Smooth muscle cell (in vitro differentiated cells): ENCODE measurements at regions not wholly inside any gene's neighbourhood (a gene's known extent, or its start where the extent isn't known, plus 50 kb on each side); places are given as distances from the start of the nearest gene placed in this dataset.

Source experiments
- DNase-seq: peaks from one replicate; lab custom pipeline; 2025; ENCODE audit not compliant: unreplicated experiment; lab: John Stamatoyannopoulos, UW
- H2AFZ ChIP-seq: fragments of 200-600 bp; sonication (generic); 2 replicates; pipeline ENCODE4 v1.6.0; 2016; ENCODE audit warnings: antibody characterized with exemption, low read depth, mild to moderate bottlenecking
- H3F3A ChIP-seq: fragments of 200-600 bp; sonication (generic); 2 replicates; pipeline ENCODE4 v1.6.0; 2017; ENCODE audit warnings: antibody characterized with exemption, low read depth
- H3K27ac ChIP-seq: fragments of 200-600 bp; sonication (generic); 2 replicates; pipeline ENCODE4 v1.5.1; 2016; ENCODE audit warnings: low read depth, mild to moderate bottlenecking
- H3K27me3 ChIP-seq: fragments of 200-600 bp; sonication (generic); 2 replicates; pipeline ENCODE4 v1.6.1; 2016; ENCODE audit warnings: low read depth, mild to moderate bottlenecking
- H3K36me3 ChIP-seq: fragments of 200-600 bp; sonication (generic); 2 replicates; pipeline ENCODE4 v1.5.1; 2016; ENCODE audit warnings: low read depth
- H3K4me1 ChIP-seq: fragments of 200-600 bp; sonication (generic); 2 replicates; pipeline ENCODE4 v1.5.1; 2016; ENCODE audit warnings: low read depth
- H3K4me2 ChIP-seq: fragments of 200-600 bp; sonication (generic); 2 replicates; pipeline ENCODE4 v1.6.0; 2016; ENCODE audit warnings: mild to moderate bottlenecking
- H3K4me3 ChIP-seq: fragments of 200-600 bp; sonication (generic); 2 replicates; pipeline ENCODE4 v1.5.1; 2016; ENCODE audit warnings: mild to moderate bottlenecking
- H3K79me2 ChIP-seq: fragments of 200-600 bp; sonication (generic); 2 replicates; pipeline ENCODE4 v1.6.0; 2016; ENCODE audit warnings: low read depth, mild to moderate bottlenecking
- H3K9ac ChIP-seq: fragments of 200-600 bp; sonication (generic); 2 replicates; pipeline ENCODE4 v1.6.0; 2016; ENCODE audit warnings: low read depth
- H3K9me3 ChIP-seq: fragments of 200-600 bp; sonication (generic); replicated peaks from 2 replicates; pipeline ENCODE4 v1.5.1; 2016; ENCODE audit warnings: low read depth
- H4K20me1 ChIP-seq: fragments of 200-600 bp; sonication (generic); 2 replicates; pipeline ENCODE4 v1.6.0; 2016; ENCODE audit warnings: low read depth
- CTCF ChIP-seq: fragments of 200-600 bp; sonication (generic); IDR thresholded peaks from 2 replicates; pipeline ENCODE4 v1.5.1; 2017; ENCODE audit warnings: borderline replicate concordance, mild to moderate bottlenecking, antibody characterized with exemption; ENCODE audit not compliant: insufficient read depth, poor library complexity, severe bottlenecking
- WGBS: methylation state at CpG from one replicate; pipeline ENCODE4 v1.1.7; 2016; ENCODE audit warnings: low lambda C conversion rate; 5-methylcytosine and 5-hydroxymethylcytosine counted together

- Histone ChIP-seq H3K4me2 (no peak overlapping the region), H3F3A (no peaks in the 10 kb centered on the region), H2AFZ (no peak overlapping the region), H3K4me1 (no peaks in the 10 kb centered on the region), H3K4me3 (no peak overlapping the region), H3K79me2 (no peaks in the 10 kb centered on the region), H3K9me3 (no peaks in the 10 kb centered on the region), H3K36me3 (no peaks in the 10 kb centered on the region), H3K9ac (no peak overlapping the region), H3K27me3 (no peaks in the 10 kb centered on the region), H3K27ac (no peak overlapping the region), H4K20me1 (no peaks in the 10 kb centered on the region)
- DNase-seq: no peak
- TF ChIP-seq CTCF: no peak
These were observed 110.9 kb upstream of the BMP2K start for GRCh38 chr4:78665216-78665770.

- Histone ChIP-seq H3K27me3 (no peaks in the 10 kb centered on the region), H3K79me2 (no peaks in the 10 kb centered on the region), H2AFZ (no peak overlapping the region), H3F3A (no peaks in the 10 kb centered on the region), H4K20me1 (no peaks in the 10 kb centered on the region), H3K27ac (no peak overlapping the region), H3K36me3 (no peaks in the 10 kb centered on the region), H3K9me3 (no peaks in the 10 kb centered on the region), H3K4me2 (no peak overlapping the region), H3K9ac (no peak overlapping the region), H3K4me1 (no peaks in the 10 kb centered on the region), H3K4me3 (no peak overlapping the region)
- TF ChIP-seq CTCF: no peak
- 90% methylated on average over 3 of the region's 3 CpGs for WGBS
- DNase-seq: no peak
These were observed 109.3 kb upstream of the BMP2K start for GRCh38 chr4:78666830-78667258.

- Histone ChIP-seq H3K4me2 (no peak overlapping the region), H3K27ac (no peak overlapping the region), H3K4me3 (no peak overlapping the region), H2AFZ (no peak overlapping the region), H3K36me3 (no peaks in the 10 kb centered on the region), H3K79me2 (no peaks in the 10 kb centered on the region), H3K4me1 (no peaks in the 10 kb centered on the region), H3K9ac (no peak overlapping the region), H3K27me3 (no peaks in the 10 kb centered on the region), H3K9me3 (no peaks in the 10 kb centered on the region), H4K20me1 (no peaks in the 10 kb centered on the region), H3F3A (no peaks in the 10 kb centered on the region)
- 85% methylated on average over 3 of the region's 3 CpGs for WGBS
- no peak for TF ChIP-seq CTCF
- no peak for DNase-seq
These were observed 108.8 kb upstream of the BMP2K start for GRCh38 chr4:78667325-78667724.

- H3K4me3 ChIP-seq: no peak overlapping the region
- no peaks in the 10 kb centered on the region for H3K27me3 ChIP-seq
- H3K4me2 ChIP-seq: no peak overlapping the region
- no peaks in the 10 kb centered on the region for H3K79me2 ChIP-seq
- no peak for DNase-seq
- no peak overlapping the region for H2AFZ ChIP-seq
- no peaks in the 10 kb centered on the region for H3K4me1 ChIP-seq
- no peaks in the 10 kb centered on the region for H4K20me1 ChIP-seq
- no peaks in the 10 kb centered on the region for H3F3A ChIP-seq
- no peak overlapping the region for H3K9ac ChIP-seq
- WGBS: 94% methylated on average over 2 of the region's 2 CpGs
- H3K9me3 ChIP-seq: no peaks in the 10 kb centered on the region
- H3K27ac ChIP-seq: no peak overlapping the region
- TF ChIP-seq CTCF: no peak
- no peaks in the 10 kb centered on the region for H3K36me3 ChIP-seq
These were observed 108.4 kb upstream of the BMP2K start for GRCh38 chr4:78667764-78668163.
